Cerebellar nuclear complex (tissue), 1 donor: ENCODE measurements at regions not wholly inside any gene's neighbourhood (a gene's known extent, or its start where the extent isn't known, plus 50 kb on each side); places are given as distances from the start of the nearest gene placed in this dataset.

Experiments used
- DNase-seq, 2 experiments: peaks; one replicate each; lab custom pipeline; 2025; lab: John Stamatoyannopoulos, UW

DNA sequence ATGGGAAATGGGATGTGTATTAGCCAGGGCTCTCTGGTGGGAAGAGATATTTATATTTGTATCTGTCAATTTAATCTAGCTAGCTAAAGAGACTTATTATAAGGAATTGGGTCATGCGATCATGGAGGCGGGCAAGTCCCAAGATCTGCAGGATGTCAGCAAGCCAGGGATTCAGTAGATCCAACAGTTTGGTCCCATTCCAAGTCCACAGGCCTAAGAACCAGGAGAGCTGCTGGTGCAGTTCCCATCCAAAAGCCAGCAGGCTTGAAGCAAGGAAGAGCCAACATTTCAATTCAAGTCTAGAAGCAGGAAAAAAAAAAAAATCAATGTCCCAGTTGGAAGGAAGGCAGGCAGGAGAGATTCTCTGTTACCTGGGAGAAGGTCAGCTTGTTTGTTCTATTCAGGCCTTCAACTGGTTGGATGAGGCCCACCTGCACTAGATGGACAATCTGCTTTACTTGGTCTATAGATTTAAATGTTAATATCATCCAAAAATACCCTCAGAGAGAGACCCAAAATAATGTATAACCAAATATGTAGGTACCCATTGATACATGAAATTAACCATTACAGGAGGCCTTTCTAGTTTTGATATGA is 60.7 kb upstream of the BCAT1 start:
- peak; percentile 49 to 69 for DNase-seq

- DNase-seq: no peak
These were observed 56.5 kb upstream of the BCAT1 start for GRCh38 chr12:25005376-25005775.

GRCh38 chr12:25004447-25004846 is 55.5 kb upstream of the BCAT1 start:
- no peak for DNase-seq

DNA sequence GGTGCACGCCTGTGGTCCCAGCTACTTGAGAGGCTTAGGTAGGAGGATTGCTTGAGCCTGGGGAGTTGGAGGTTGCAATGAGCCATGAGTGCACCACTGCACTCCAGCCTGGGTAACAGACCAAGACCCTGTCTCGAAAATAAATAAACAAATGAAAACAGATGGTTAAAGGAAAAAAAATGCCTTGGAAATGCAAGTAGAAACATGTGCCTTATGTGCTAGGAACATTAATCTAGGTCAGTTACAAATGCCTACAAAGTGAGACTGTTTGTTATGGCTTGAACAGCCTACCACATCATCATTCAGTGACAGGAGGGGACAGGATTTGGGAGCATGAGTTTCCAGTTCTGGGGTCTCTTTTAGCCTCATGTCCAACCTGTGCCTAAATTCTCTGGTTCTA is 52.4 kb upstream of the BCAT1 start:
- peak in 1 of 2 experiments; percentile 2 for DNase-seq
